Kidney tubule cell (primary cell): ENCODE measurements at regions not wholly inside any gene's neighbourhood (a gene's known extent, or its start where the extent isn't known, plus 50 kb on each side); places are given as distances from the start of the nearest gene placed in this dataset.
"Not testable (repeated sequence)": the region's sequence is repeated elsewhere in the genome, so short reads cannot be mapped to it uniquely, and the experiment has no call there.

ENCODE experiments used
- DNase-seq: peaks from one replicate; pipeline ENCODE4 v3.0.0-alpha.2; 2018; ENCODE audit warnings: low spot score

DNA sequence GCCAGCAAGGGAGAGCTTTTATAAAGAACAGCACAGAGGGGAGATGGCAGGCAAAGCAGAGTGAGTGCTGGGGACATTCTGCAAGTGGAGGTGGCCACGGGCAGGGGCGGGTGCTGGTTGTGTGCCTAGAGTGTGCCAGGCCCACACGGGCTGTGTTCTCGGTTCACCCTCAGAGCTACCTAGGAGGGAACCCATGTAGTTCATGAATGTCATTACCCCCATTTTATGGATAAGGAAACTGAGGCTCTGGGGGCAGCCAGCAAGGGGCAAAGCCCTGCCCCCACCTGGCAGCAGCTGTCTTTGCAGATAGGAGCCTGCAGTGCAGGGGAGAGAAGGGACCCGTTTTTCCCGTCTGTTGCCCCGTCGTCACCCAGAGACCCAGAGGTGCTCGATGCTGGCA, 85.2 kb upstream of the NCOR2 start:
- no peak for DNase-seq

DNA sequence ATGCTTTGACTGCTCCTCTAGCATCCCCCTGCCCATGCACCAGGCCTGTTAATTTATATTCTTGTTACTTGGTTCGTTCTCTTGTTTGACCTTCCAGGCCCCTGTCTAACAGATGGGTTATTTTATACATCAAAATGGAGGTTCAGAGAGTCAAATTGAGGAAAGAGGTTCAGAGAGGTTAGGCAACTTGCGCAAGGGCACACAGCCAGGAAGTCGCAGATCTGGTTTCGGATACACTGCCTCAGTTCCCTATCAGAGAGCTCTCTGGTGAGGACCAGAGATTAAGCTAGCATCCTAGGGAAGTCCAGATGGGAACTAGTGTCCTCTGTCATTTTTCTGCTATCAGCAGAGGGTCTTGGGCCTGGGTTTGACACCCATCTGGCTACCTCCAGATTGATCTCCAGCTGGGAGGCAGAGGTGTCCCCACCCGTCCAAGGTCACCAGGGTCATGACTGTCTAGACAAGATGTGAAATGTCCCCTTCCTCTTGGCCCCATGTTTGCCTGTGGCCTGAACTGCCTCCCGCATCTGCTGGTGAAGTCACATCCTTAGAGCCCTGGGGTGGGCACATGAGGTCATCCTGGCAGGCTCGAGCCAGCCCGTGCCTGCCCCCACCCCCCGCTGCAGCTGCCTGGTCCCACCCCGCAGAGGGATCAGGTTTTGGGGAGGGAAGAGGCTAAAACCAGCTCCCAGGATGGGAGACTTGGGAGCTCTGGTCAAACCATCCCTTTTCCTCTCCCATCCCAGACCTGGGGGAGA, 84.3 kb upstream of the NCOR2 start:
- DNase-seq: no peak

DNA sequence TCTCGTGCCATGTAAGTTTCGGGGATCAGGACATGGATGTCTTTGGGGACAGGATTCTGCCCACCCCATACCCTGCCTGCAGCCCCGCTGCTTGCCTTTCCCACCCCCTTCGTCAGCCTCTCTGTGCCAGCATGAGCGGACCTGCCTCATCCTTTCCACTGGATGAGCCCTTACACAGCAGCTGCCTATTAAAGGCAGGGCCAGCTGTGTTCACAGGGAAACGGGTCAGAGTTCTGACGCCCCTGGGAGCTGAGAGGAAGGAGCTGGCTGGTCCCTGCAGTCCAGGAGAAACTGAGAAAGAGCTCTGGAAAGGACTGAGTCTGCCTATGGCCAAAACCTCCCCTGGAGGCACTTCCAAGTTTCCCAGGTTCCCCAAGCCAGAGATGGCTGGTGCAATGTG, 83.5 kb upstream of the NCOR2 start:
- DNase-seq: no peak

DNA sequence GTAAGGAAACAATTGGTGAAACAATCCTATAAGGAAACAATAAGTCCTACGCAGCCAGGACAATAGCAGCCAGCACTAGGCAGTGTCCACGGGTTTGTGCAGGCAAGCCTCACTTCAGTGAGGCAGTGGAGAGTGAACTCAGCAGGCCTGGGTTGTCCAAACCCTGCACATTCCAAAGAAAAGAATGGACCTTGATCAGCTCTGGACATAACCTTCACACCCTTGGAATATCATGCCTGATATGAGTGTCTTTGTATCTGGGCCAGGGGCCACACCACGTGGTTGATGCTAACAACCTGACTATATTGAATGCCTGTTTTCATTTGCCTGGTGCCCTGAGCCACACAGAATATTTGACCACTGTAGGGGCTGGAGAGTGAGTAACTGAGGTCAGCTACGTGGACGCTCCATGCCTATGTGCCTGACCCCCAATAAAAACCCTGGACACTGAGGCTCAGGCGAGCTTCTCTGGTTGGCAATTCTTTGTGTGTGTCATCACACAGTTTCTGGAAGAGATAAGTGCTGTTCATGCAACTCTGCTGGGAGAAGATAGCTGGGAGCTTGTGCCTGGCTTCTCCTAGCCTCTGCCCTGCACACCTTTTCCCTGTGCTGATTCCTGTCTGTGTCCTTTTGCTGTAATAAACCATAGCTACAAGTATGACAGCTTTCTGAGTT, 81.4 kb upstream of the NCOR2 start:
- no peak for DNase-seq

DNA sequence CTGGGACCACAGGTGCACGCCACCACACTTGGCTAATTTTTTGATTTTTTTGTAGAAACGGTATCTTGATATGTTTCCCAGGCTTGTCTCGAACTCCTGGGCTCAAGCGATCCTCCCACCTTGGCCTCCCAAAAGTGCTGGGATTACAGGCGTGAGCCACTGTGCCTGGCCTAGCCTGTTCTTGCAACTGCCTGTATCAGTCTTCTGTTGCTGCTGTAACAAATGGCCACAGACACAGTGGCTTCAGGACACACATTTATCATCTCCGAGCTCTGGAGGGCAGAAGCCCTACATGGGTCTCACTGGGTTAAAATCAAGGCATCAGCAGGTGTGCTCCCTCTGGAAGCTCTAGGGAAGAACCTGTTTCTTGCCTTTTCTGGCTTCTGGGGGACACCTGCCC, 79.9 kb upstream of the NCOR2 start:
- DNase-seq: no peak

DNA sequence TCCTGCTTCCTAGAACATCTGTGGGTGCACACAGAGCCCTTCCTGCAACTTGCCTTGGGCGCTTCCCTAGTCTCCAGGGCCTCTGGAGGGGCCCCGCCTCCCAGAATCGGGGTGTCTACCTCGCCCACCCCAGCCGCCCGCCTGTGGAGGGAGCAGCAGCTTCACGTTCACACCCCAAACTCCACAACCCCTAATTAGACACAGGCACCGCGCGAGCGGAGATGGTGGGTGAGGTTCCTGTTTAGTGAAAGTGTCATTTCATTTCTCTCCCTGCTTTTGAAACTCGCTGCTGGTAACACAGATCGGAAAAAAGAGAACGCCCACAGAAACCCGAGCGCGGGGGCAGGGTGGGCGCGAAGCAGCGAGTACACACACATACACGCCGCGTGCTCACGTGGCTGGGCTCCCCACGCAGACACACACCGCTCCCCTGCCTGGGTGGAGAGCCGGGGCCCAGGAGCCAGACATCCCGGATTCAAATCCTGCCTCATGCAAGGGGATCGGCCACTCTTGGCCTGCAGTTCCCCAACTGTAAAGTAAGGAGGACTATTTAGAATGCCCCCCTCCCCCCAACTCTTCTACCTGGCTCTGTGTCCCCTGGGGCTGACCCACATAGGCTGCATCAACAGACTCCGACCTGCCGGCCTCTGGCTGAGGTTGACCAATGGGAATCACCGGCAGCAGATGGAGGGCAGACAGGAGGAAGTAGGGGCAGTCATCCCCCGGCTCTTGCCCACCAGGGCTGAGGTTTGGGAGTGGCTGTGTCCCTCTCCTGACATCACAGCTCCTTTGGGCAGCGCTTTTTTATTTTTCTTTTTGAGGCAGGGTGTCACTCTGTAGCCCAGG, 79.2 kb upstream of the NCOR2 start:
- no peak for DNase-seq

DNA sequence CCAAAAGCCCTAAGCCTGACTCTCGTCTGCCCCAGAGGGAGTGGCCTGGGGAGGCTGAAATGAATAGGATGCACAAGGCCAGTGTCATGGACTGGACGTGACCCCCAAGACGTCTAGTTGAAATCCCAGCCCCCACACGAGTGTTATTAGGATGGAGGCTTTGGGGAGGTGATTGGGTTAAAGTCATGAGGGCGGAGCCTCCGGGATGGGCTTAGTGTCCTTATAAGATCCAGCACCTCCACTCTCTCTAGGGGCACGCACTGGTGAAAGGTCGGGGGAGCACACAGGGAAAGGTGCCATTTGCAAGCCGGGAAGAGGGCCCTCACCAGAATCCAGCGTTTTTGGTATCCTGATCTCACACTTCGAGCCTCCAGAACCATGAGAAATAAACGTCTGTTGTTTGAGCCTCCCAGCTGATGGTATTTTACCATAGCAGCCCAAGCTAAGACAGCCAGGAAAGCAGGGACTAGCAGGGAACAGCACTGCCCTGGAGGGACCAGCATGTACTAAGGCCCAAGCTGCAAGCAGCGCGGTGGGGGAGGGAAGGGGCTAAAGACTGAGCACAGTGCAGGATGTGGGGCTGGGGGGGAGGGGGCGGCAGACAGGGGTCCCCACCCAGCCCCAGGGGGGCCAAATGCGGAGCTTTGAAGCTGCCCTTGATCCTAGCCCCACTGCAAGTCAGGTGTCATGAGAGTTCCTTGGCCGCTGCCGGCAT, 78.3 kb upstream of the NCOR2 start:
- no peak for DNase-seq

DNA sequence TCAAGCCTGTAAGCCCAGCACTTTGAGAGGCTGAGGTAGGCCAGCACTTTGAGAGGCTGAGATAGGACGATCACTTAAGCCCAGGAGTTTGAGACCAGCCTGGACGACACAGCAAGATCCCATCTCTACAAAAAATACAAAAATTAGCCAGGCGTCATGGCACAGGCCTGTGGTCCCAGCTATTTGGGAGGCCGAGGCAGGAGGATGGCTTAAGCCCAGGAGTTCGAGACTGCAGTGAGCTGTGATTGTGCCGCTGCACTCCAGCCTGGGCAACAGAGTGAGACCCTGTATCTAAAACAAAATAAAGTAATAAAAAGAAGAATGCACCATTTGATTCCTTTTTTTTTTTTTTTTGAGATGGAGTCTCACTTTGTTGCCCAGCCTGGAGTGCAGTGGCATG, 76.4 kb upstream of the NCOR2 start:
- DNase-seq: not testable (repeated sequence)

DNA sequence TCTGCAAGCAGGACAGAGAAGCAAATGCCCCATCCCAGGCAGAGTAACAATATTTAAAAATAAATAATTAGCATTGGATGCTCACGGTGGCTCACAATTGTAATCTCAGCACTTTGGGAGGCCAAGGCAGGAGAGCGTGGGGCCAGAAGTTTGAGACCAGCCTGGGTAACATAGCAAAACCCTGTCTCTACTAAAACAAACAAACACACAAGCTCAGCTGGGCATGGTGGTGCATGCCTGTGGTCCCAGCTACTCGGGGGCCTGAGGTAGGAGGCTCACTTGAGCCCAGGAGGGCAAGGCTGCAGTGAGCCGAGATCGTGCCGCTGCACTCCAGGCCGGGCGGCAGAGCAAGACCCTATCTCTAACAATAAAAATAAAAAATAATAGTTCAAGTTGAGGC, 74.7 kb upstream of the NCOR2 start:
- DNase-seq: no peak

DNA sequence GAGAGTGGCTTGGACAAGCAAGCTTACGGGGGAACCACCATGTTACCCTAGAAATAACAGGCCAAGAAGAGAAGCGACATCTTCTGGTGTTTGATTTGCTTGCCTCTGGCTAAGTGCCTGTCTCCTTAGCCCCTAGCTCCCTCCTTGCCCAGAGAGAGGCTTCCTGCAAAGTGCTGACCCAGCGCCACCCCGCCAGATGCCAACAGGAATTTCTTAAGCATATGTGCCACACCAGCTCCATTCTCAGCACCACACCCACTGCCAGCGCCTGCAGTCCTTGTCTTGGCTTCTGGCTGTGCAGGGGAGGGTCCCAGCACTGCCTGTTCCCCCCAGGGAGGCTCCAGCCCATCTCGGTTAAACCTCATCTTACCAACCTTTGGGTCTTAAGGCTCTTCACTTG, 74.2 kb upstream of the NCOR2 start:
- no peak for DNase-seq

DNA sequence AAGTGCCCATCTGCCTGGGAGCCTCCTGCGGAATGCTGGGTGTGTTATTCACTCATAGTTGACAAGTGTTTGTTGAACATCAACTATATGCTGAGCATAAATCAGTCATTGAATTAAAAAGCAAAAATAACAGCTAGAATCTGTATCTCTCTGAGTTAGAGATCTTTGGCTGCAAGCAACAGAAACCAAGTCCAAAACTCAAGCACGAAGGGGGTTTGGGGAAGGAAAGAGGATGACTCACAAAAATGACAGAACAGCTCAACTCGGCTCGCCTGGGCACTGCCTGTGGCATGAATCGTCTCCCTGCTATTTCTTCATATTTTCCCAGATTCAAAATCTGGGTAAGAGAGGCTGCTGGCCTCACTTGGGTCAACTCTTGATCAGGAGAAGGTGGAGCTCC, 72.6 kb upstream of the NCOR2 start:
- peak; percentile 88 for DNase-seq

DNA sequence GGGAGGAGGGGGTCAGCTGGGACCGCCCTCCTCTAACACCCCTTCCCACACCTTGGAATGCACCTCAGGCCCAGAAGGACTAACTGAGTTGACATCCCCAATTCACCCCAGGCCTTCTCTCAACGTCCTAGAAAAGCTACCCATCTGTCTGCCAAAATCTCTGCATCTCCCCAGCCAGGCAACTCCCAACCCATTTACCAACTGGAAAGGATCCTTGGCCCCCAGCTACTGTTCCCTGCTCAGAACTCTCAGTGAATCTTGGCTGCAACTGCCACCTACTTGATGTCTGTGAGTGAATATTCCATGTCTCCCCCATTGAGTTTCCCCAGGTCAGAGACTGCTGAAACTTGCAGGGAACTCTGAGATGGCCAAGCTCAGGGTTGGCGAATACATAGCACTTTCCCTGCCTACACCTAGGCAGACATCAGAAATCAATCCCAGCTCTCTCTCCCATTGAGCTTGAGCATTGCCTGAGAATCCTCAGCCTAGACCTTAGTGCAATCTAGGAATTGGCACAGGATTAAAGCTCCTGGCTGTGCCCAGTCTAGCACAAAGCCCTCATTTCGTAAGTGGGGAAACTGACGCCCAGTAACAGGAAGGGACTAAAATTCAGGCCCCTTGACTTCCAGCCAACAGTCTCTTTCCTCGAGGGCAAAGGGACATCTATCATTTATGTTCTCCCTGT, 71.9 kb upstream of the NCOR2 start:
- DNase-seq: no peak

DNA sequence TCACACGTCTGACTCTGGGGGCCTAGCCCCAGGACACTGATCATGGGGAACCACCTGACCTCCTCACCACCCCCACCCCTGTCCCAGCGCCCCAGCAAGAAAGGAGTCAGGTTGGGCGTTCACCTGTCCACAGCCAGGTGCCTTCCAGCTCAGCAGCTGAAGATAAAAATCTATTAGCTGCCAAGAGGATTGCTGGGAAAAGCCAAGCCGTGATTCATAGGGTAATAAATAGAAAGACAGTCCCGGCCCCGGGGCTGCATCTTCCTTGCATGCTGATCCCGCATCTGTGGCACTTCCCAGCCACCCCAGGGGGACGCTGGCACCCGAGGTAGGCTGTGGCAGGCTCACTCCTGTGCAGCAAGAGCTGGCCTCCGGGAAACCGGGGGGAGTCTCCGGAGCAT, 70.2 kb upstream of the NCOR2 start:
- DNase-seq: peak; percentile 28

DNA sequence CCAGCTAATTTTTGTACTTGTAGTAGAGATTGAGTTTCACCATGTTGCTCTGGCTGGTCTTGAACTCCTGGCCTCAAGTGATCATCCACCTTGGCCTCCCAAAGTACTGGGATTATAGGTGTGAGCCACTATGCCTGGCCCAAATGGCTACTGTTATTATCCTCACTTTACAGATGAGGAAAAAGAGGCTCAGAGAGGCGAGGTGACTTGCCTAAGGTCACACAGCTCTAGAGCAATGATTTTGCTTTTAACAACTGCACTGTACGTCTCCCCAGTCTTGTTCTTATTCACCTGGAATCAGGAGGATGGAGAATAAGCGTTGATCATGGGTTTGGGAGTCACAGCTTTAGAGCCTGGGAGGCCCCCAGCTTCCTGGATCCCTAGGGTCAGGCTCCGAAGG, 69.8 kb upstream of the NCOR2 start:
- DNase-seq: no peak

DNA sequence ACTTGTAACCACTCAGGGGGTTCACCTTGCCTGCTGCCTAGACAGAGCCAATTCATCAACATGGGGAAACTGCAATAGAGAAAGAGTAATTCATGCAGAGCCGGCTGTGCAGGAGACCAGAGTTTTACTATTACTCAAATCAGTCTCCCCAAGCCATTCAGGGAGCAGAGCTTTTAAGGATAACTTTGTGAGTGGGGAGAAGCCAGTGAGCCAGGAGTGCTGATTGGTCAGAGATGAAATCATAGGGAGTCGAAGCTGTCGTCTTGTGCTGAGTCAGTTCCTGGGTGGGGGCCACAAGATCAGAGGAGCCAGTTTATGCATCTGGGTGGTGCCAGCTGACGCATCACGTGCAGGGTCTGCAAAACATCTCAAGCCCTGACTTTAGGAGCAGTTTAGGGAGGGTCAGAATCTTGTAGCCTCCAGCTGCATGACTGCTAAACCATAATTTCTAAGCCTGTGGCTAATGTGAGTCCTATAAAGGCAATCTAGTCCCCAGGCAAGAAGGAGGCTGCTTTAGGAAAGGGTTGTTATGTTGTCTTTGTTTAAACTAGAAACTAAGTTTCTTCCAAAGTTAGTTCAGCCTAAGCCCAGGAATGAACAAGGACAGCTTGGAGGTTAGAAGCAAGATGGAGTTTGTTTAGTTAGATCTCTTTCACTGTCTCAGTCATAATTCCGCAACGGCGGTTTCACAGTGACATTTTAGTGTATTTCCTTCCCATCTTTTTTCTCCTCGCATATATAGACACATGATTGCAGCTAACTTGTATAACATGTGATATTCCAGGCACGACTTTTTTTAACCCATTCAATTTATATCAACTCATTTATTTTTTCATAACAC, 68.9 kb upstream of the NCOR2 start:
- DNase-seq: peak; percentile 76

DNA sequence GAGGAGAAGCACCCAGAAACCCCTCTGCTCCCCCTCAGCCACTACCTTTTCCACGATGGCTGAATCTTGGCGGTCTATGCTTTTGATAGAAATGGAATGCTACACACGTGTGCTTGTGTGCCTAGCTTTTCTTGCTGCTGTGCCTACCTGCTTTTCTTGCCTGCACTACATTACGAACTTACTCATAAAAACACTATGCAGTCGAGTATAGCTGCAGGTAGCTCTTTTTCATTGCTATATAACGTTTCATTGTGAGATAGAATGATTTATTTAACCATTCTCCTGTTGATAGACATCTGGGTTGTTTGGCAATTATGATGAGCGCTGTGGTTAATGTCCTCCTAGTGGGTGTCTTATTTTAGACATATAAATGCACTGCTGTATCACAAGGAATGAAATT, 67.9 kb upstream of the NCOR2 start:
- no peak for DNase-seq

DNA sequence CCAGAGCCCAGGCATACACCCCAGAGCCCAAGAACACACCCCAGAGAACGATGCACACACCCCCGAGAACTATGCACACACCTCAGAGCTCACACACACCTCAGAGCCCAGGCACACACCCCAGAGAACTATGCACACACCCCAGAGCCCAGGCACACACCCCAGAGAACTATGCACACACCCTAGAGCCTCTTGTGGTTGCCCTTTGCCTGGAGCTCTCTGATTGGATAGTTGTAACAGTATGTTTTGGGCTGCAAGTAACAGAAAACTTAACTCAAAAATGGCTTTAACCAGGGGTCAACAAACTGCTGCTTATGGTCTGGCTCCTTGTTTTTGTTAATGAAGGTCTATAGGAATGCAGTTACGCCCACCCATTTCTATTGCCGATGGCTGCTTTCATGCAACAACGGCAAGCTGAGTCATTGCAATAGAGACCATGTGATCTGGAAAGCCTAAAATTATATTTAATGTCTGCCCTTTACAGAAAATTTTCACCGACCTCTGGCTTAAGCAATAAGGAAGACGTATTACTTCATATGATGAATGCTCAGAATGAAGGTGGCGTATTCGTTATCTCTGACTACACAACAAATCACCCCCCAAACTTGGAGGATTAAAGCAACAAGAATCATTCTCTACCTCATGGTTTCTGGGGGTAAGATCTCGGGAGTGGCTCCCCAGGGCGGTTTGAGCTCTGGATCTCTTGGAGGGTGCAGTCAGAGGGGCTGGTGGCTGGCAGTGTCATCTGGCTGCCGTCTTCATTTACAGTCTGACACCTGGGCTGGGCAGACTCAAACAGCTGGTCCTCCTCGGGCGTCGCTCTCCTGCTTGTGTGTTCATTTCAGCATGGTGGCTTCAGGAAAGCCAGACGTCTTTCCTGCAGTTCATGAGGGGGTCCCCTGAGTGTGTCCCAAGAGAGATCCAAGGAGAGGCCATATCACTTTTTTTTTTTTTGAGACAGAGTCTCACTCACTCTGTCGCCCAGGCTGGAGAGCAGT, 66.3 kb upstream of the NCOR2 start:
- DNase-seq: no peak

DNA sequence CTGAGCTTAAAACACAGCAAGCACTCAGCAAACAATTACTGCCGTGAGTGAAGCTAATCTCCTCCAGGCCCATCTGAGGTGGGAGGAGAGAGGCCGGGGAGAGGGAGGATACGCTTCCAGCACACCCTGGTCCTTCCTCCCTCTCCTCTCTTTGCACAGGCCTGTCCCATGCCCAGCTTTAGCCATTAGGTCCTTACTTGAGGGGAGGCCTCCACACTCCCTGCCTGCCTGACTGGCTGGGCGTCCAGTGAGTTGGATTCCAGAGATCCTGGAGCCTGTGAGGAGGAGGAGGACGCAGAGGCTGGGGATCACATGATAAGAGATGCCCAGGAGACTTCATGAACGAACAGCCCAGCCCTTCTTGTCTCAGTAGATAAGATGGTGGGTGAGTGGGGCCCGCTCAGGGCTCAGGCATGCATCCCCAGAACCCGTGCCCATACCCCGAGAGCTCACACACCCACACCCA, 65.1 kb upstream of the NCOR2 start:
- no peak for DNase-seq

DNA sequence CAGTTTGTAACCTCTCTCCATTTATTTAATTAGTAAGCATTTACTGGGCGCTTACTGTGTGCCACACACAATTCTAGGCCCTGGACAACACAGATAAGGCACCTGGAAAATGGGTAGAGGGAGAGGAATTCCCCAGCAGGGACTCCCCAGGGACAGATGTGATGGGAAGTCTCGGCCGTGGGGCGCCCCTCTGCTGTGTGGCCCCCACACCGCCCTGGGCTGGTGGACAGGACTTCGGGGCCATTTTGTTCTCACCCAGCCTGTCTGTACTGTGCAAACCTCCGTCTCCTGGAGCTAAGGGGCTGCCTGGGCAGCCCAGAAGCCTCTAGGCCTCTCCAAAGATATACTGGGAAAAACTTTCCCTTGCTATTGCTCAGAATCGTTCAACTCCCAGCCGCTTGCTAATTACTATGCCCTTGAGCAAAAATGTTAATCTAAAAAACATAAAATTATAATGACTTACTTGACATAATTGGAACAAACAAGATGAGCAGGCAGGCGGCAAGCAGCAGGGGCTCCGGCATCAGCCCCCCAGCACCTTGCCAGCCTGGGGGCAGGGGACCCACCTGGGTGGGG, 64.4 kb upstream of the NCOR2 start:
- DNase-seq: no peak
